ENCODE measurements at regions not wholly inside any gene's neighbourhood (a gene's known extent, or its start where the extent isn't known, plus 50 kb on each side); places are given as distances from the start of the nearest gene placed in this dataset.

- TF ChIP-seq EZH2 (IDR thresholded peaks at IDR 0.05) (no peak), POLR2AphosphoS5 (IDR thresholded peaks at IDR 0.05; ENCODE audit: borderline replicate concordance, low read depth, low read length) (no peak), FOXP2 (optimal IDR thresholded peaks at IDR 0.05; ENCODE audit: control extremely low read depth, extremely low read length, insufficient read depth) (no peak)
These were observed 1814.9 kb downstream of the STIM2 start for GRCh38 chr4:28675582-28675981.
